Stomach (tissue), 4 donors: ENCODE measurements at regions not wholly inside any gene's neighbourhood (a gene's known extent, or its start where the extent isn't known, plus 50 kb on each side); places are given as distances from the start of the nearest gene placed in this dataset.

Experiments
- EP300 ChIP-seq: sonication (generic); formaldehyde crosslinking; IDR thresholded peaks from one replicate; pipeline ENCODE4 v1.6.1; 2017; ENCODE audit warnings: antibody characterized with exemption
- POLR2A ChIP-seq, 4 donors: fragments of 450-650 bp; IDR thresholded peaks; one replicate each; pipeline ENCODE4 v1.6.1; 2016; ENCODE audit warnings: antibody characterized with exemption in 4 of 4, control low read depth in 2 of 4, mild to moderate bottlenecking in 1 of 4, moderate library complexity in 1 of 4
- TF ChIP-seq, protein P1 (sequence below), 7 experiments: fragments of 450-650 bp in 4 of 7; fragments of 200-600 bp in 3 of 7; sonication (generic) in 3 of 7; IDR thresholded peaks; one replicate each; pipeline ENCODE4 v1.5.1; 2016 to 2019; ENCODE audit warnings: antibody characterized with exemption in 7 of 7, control low read depth in 2 of 7, mild to moderate bottlenecking in 1 of 7

DNA sequence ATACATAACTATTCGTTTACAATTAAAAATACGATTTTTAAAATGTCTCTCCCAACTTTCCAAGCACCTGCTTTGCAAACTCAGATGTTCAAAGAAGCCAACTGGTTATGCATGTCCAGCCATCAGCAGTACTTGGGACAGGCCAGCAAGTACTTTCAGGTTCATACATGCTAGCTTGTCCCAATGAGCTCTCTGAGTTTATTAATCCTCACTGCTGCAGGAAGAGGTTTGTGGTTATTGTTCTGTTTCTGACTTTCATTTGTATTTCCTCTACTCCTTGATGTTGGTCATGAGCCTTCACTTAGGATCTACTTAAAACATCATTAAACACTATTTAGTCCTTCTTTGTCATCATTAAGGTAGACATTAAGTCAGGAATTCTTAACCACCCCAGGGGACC lies 374.1 kb downstream of the LRATD1 start:
- TF ChIP-seq, protein P1, sequence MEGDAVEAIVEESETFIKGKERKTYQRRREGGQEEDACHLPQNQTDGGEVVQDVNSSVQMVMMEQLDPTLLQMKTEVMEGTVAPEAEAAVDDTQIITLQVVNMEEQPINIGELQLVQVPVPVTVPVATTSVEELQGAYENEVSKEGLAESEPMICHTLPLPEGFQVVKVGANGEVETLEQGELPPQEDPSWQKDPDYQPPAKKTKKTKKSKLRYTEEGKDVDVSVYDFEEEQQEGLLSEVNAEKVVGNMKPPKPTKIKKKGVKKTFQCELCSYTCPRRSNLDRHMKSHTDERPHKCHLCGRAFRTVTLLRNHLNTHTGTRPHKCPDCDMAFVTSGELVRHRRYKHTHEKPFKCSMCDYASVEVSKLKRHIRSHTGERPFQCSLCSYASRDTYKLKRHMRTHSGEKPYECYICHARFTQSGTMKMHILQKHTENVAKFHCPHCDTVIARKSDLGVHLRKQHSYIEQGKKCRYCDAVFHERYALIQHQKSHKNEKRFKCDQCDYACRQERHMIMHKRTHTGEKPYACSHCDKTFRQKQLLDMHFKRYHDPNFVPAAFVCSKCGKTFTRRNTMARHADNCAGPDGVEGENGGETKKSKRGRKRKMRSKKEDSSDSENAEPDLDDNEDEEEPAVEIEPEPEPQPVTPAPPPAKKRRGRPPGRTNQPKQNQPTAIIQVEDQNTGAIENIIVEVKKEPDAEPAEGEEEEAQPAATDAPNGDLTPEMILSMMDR (IDR thresholded peaks at IDR 0.05), result no peak
- no peak for TF ChIP-seq POLR2A (IDR thresholded peaks at IDR 0.05)
- no peak for TF ChIP-seq EP300
